ENCODE measurements at regions not wholly inside any gene's neighbourhood (a gene's known extent, or its start where the extent isn't known, plus 50 kb on each side); places are given as distances from the start of the nearest gene placed in this dataset.

GRCh38 chr17:51421525-51421924 lies 161.2 kb downstream of the UTP18 start:
- H3K36me3 ChIP-seq (ENCODE audit: control insufficient read depth, insufficient read depth, low read length): no peaks in the 10 kb centered on the region
- no peak overlapping the region for H3K4me3 ChIP-seq
- ChIA-PET POLR2A (no interaction called here), CTCF (ENCODE audit: low intra/inter-chr PET ratio) (no interaction called here)
- intact Hi-C loops (cut with micrococcal nuclease): no loop called here
- no peaks in the 10 kb centered on the region for H3K27me3 ChIP-seq (ENCODE audit: control insufficient read depth in 2 of 2, insufficient read depth in 2 of 2, low read length in 2 of 2)
- no peak overlapping the region for H3K9ac ChIP-seq (ENCODE audit: insufficient read depth in 1 of 2, low read depth in 2 of 2, low read length in 2 of 2)
- no peaks in the 10 kb centered on the region for H4K20me1 ChIP-seq (replicated peaks; ENCODE audit: control insufficient read depth, insufficient read depth, low read length)
- no TSS peak for BruUV-seq (replicated peaks)
- H2AFZ ChIP-seq (ENCODE audit: low read depth, low read length): no peak overlapping the region
- DNase-seq (ENCODE audit: extremely low read depth in 1 of 4, low spot score in 3 of 4) (no peak), FAIRE-seq (no peak), ATAC-seq (no peak)
- in situ Hi-C loops (cut with MboI): no loop called here
- no peaks in the 10 kb centered on the region for H3K9me1 ChIP-seq (ENCODE audit: control insufficient read depth, insufficient read depth, low read length)
- no peaks in the 10 kb centered on the region for H3K9me3 ChIP-seq (replicated peaks; ENCODE audit: control insufficient read depth, insufficient read depth, low read depth, low read length)
- WGBS (ENCODE audit: insufficient coverage, low coverage, missing lambda C conversion rate): 0% methylated on average over 3 of the region's 3 CpGs
- no peaks in the 10 kb centered on the region for H3K79me2 ChIP-seq (ENCODE audit: control insufficient read depth, insufficient read depth, low read length)
- no peak overlapping the region for H3K4me2 ChIP-seq (ENCODE audit: insufficient read depth, low read length)
- no peak overlapping the region for H3K27ac ChIP-seq (ENCODE audit: extremely low read depth, low read depth, low read length)
- no peaks in the 10 kb centered on the region for H3K4me1 ChIP-seq (replicated peaks in 1 of 2; ENCODE audit: control insufficient read depth in 2 of 2, insufficient read depth in 2 of 2, low read length in 2 of 2)
- TF ChIP-seq GATAD2A (IDR thresholded peaks at IDR 0.05) (no peak), ZNF589 (CRISPR knock-in tag; IDR thresholded peaks at IDR 0.05; ENCODE audit: low read depth) (no peak), TAF9B (IDR thresholded peaks at IDR 0.05; ENCODE audit: partially characterized antibody) (no peak), ZNF431 (CRISPR knock-in tag; IDR thresholded peaks at IDR 0.05) (no peak), SRSF3 (IDR thresholded peaks at IDR 0.05; ENCODE audit: insufficient read depth, low read length) (no peak), ARID1B (IDR thresholded peaks at IDR 0.05) (no peak), ZNF639 (CRISPR knock-in tag; conservative IDR thresholded peaks at IDR 0.05 in 1 of 2, IDR thresholded peaks at IDR 0.05 in 1 of 2) (no peak), HNRNPK (IDR thresholded peaks at IDR 0.05; ENCODE audit: low read depth, low read length, poor library complexity, severe bottlenecking) (no peak), ETV6 (IDR thresholded peaks at IDR 0.05; ENCODE audit: borderline replicate concordance in 1 of 2, low read depth in 2 of 2, low read length in 1 of 2) (no peak), ETV6 (CRISPR knock-in tag; IDR thresholded peaks at IDR 0.05; ENCODE audit: borderline replicate concordance) (no peak), SAFB2 (IDR thresholded peaks at IDR 0.05; ENCODE audit: borderline replicate concordance, low read depth, low read length, severe bottlenecking) (no peak), ZNF592 (IDR thresholded peaks at IDR 0.05) (no peak), EP400 (IDR thresholded peaks at IDR 0.05) (no peak), HDAC8 (tag; IDR thresholded peaks at IDR 0.05) (no peak), ATF7 (IDR thresholded peaks at IDR 0.05) (no peak), ZNF175 (CRISPR knock-in tag; IDR thresholded peaks at IDR 0.05; ENCODE audit: low read depth) (no peak), BCOR (IDR thresholded peaks at IDR 0.05) (no peak), TRIM24 (IDR thresholded peaks at IDR 0.05) (no peak)
